ENCODE measurements at regions not wholly inside any gene's neighbourhood (a gene's known extent, or its start where the extent isn't known, plus 50 kb on each side); places are given as distances from the start of the nearest gene placed in this dataset.

GRCh38 chr6:156434795-156435190 is 342.4 kb upstream of the ARID1B start:
- no peak for TF ChIP-seq CTCF (IDR thresholded peaks at IDR 0.05; ENCODE audit: borderline replicate concordance, insufficient read depth, low read depth, low read length)
- no peak overlapping the region for H3K4me3 ChIP-seq (ENCODE audit: low read depth, low read length)

- no peak for TF ChIP-seq CTCF (IDR thresholded peaks at IDR 0.05; ENCODE audit: borderline replicate concordance, insufficient read depth, low read depth, low read length)
These were observed 343.0 kb upstream of the ARID1B start for GRCh38 chr6:156434049-156434794.

DNA sequence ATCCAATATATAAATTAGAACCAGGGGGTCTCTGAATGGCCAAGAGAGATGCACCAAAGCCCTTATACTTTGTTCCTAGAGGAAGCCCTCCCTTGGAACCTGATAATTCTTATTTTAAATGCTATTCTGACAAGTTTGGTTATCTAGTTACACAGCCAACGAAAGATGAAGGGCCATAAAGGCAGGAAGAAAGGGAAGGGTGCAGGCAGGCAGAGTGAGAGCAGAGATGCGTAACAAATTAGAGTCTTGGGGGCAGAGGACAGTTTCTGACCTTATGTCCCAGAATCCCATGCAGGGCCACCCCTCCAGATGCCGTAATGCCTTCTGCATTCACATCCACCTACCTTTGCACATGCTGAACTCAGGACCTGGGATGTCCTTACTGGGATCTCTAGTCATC is 344.6 kb upstream of the ARID1B start:
- TF ChIP-seq CTCF (IDR thresholded peaks at IDR 0.05; ENCODE audit: borderline replicate concordance, insufficient read depth, low read depth, low read length): no peak
- H3K4me3 ChIP-seq (ENCODE audit: low read depth, low read length): no peak overlapping the region

More at GRCh38 chr6:156434049-156434794, 343.0 kb upstream of the ARID1B start:
- H3K4me3 ChIP-seq (ENCODE audit: low read depth, low read length): no peak overlapping the region

DNA sequence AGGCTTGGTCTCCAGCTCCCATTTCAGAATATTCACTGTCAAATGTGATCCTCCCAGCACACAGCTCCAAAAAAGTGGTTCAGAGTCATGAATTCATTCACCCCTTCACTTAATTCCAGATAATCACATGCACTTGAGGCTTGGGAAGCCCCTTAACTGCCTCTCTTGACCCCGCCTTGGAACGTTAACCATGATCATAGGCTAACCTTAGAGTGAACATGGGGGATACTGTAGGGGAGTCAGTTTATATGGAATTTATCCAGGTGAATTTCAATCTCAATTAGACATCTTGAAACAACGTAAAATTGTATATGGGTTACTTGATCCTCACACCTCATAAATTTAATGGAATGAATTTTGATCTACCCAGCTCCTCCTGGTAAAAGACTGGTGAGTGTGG is 346.8 kb upstream of the ARID1B start:
- no peak overlapping the region for H3K4me3 ChIP-seq (ENCODE audit: low read depth, low read length)
- TF ChIP-seq CTCF (IDR thresholded peaks at IDR 0.05; ENCODE audit: borderline replicate concordance, insufficient read depth, low read depth, low read length): no peak

- no peak for TF ChIP-seq CTCF (IDR thresholded peaks at IDR 0.05; ENCODE audit: borderline replicate concordance, insufficient read depth, low read depth, low read length)
- H3K4me3 ChIP-seq (ENCODE audit: low read depth, low read length): no peak overlapping the region
These were observed 349.8 kb upstream of the ARID1B start for GRCh38 chr6:156427345-156427744.

GRCh38 chr6:156425359-156426020 is 351.7 kb upstream of the ARID1B start:
- no peak overlapping the region for H3K4me3 ChIP-seq (ENCODE audit: low read depth, low read length)
- TF ChIP-seq CTCF (IDR thresholded peaks at IDR 0.05; ENCODE audit: borderline replicate concordance, insufficient read depth, low read depth, low read length): no peak

DNA sequence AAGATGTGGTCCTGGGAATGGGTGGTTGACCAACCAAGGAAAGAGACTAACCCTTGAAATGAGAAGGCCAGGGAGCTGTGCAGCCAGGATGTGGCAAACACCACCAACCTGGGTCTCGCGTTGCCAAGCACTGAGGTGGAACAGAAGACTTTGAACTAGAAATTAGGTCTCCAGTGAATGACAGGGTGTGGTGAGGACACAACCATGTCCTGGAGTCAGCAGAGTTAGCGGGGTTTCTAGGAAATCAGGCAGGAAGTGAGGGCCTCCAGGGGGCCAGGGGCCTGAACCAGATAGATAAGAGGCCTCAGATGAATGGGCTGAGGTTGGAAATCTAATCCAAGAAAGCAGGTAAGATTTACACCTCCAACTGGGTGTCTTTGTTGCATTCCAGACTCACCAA is 353.3 kb upstream of the ARID1B start:
- no peak for TF ChIP-seq CTCF (IDR thresholded peaks at IDR 0.05; ENCODE audit: borderline replicate concordance, insufficient read depth, low read depth, low read length)
- no peak overlapping the region for H3K4me3 ChIP-seq (ENCODE audit: low read depth, low read length)
